ENCODE measurements at regions not wholly inside any gene's neighbourhood (a gene's known extent, or its start where the extent isn't known, plus 50 kb on each side); places are given as distances from the start of the nearest gene placed in this dataset.

DNA sequence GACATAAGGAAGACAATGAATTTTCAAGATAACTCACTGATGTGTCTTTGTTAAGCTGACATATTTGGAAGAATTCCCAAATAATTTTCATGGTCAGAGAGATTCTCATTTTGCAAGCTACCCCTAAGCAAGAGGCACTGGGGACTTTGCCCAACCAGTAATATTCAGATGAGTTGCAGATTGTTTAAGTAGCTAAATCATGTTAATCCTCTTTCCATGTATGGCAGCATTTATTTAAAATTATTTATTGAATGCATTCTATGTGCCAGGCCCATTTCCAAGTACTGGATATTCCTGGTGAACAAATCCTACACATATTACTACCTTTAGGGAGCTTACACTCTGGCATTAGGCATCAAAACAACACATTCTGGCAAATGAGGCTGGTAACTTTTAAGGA, 56.5 kb upstream of the BACH1 start:
- no peaks in the 10 kb centered on the region for H3K36me3 ChIP-seq (replicated peaks; ENCODE audit: insufficient read depth, low read depth)
- H3K4me1 ChIP-seq (ENCODE audit: insufficient read depth) = no peaks in the 10 kb centered on the region
- no peak overlapping the region for H3K4me3 ChIP-seq
- no peaks in the 10 kb centered on the region for H3K9me3 ChIP-seq (ENCODE audit: low read depth)
- no peaks in the 10 kb centered on the region for H4K20me1 ChIP-seq (ENCODE audit: insufficient read depth, poor library complexity, severe bottlenecking)
- no peak for DNase-seq (ENCODE audit: low spot score)
- no peaks in the 10 kb centered on the region for H3K27me3 ChIP-seq
- TF ChIP-seq EZH2phosphoT487 (IDR thresholded peaks at IDR 0.05; ENCODE audit: low read depth, severe bottlenecking, unreplicated experiment) (no peak), EZH2 (IDR thresholded peaks at IDR 0.05; ENCODE audit: borderline replicate concordance) (no peak)
- TF ChIP-seq, protein P1, sequence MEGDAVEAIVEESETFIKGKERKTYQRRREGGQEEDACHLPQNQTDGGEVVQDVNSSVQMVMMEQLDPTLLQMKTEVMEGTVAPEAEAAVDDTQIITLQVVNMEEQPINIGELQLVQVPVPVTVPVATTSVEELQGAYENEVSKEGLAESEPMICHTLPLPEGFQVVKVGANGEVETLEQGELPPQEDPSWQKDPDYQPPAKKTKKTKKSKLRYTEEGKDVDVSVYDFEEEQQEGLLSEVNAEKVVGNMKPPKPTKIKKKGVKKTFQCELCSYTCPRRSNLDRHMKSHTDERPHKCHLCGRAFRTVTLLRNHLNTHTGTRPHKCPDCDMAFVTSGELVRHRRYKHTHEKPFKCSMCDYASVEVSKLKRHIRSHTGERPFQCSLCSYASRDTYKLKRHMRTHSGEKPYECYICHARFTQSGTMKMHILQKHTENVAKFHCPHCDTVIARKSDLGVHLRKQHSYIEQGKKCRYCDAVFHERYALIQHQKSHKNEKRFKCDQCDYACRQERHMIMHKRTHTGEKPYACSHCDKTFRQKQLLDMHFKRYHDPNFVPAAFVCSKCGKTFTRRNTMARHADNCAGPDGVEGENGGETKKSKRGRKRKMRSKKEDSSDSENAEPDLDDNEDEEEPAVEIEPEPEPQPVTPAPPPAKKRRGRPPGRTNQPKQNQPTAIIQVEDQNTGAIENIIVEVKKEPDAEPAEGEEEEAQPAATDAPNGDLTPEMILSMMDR (IDR thresholded peaks at IDR 0.05; ENCODE audit: poor library complexity) = no peak
- no peak overlapping the region for H2AFZ ChIP-seq
- no peak overlapping the region for H3K27ac ChIP-seq
- H3K4me2 ChIP-seq = no peak overlapping the region
- H3K9me2 ChIP-seq (replicated peaks; ENCODE audit: insufficient read depth) = no peaks in the 10 kb centered on the region
- H3K79me2 ChIP-seq = no peaks in the 10 kb centered on the region

DNA sequence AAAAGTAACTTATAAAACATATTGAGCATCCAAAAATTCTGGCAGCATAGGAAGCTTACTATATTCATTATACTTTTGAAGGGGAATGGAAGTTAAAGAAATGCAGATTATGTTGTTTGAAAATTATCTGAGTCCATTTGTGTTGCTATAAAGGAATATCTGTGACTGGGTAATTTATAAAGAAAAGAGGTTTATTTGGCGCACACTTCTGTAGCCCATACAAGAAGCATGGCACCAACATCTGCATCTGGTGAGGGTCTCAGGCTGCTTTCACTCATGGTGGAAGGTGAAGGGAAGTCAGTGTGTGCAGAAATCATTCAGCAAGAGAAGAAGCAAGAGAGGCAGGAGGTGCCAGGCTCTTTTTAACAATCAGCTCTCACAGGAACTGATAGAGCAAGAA, 55.5 kb upstream of the BACH1 start:
- Histone ChIP-seq H4K20me1 (ENCODE audit: insufficient read depth, poor library complexity, severe bottlenecking) (no peaks in the 10 kb centered on the region), H3K27me3 (no peaks in the 10 kb centered on the region), H3K9me3 (ENCODE audit: low read depth) (no peaks in the 10 kb centered on the region), H2AFZ (no peak overlapping the region), H3K4me1 (ENCODE audit: insufficient read depth) (no peaks in the 10 kb centered on the region), H3K27ac (no peak overlapping the region), H3K4me2 (no peak overlapping the region), H3K79me2 (no peaks in the 10 kb centered on the region), H3K36me3 (replicated peaks; ENCODE audit: insufficient read depth, low read depth) (no peaks in the 10 kb centered on the region), H3K4me3 (no peak overlapping the region), H3K9me2 (replicated peaks; ENCODE audit: insufficient read depth) (no peaks in the 10 kb centered on the region)
- TF ChIP-seq EZH2 (IDR thresholded peaks at IDR 0.05; ENCODE audit: borderline replicate concordance) (no peak), EZH2phosphoT487 (IDR thresholded peaks at IDR 0.05; ENCODE audit: low read depth, severe bottlenecking, unreplicated experiment) (no peak)
- TF ChIP-seq, protein P1 (IDR thresholded peaks at IDR 0.05; ENCODE audit: poor library complexity) = no peak
- WGBS (ENCODE audit: low lambda C conversion rate, missing lambda C conversion rate) = 97% methylated on average over 1 of the region's 1 CpG
- no peak for DNase-seq (ENCODE audit: low spot score)

DNA sequence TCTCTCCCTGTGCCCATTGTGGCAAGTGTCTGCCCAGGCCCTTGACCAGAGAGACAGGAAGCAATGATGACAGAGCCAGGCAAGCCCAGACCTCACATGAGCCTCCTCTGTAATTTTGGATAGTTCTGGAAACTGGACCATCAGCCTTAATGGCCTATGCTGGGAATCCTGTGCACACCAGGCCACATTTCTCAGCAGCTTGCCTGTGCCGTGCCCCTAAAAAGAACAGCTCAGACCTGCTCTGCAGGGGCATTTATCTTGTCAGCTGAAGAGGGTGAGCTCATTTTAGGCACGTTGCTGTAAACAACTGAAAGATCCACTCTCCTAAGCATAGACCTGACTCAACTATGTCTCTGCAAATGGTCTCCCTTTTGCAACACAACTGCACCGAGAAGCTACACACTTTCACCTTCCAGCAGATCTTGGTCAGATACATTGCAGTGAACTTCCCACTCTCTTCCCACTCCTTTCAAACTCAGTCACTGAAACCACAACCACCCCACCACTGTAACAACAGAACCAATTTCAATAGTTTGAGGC, 53.5 kb upstream of the BACH1 start:
- peak overlapping the region; percentile 3 for H2AFZ ChIP-seq
- no peaks in the 10 kb centered on the region for H4K20me1 ChIP-seq (ENCODE audit: insufficient read depth, poor library complexity, severe bottlenecking)
- H3K9me2 ChIP-seq (replicated peaks; ENCODE audit: insufficient read depth) = no peaks in the 10 kb centered on the region
- H3K27ac ChIP-seq = peak overlapping the region; percentile 9
- DNase-seq (ENCODE audit: low spot score) = no peak
- H3K27me3 ChIP-seq = no peaks in the 10 kb centered on the region
- TF ChIP-seq, protein P1 (IDR thresholded peaks at IDR 0.05; ENCODE audit: poor library complexity) = no peak
- no peak for TF ChIP-seq EZH2phosphoT487 (IDR thresholded peaks at IDR 0.05; ENCODE audit: low read depth, severe bottlenecking, unreplicated experiment)
- TF ChIP-seq EZH2 (IDR thresholded peaks at IDR 0.05; ENCODE audit: borderline replicate concordance) = no peak
- no peaks in the 10 kb centered on the region for H3K36me3 ChIP-seq (replicated peaks; ENCODE audit: insufficient read depth, low read depth)
- H3K4me2 ChIP-seq = no peak overlapping the region
- WGBS (ENCODE audit: low lambda C conversion rate, missing lambda C conversion rate) = 44% methylated on average over 3 of the region's 3 CpGs
- H3K4me1 ChIP-seq (ENCODE audit: insufficient read depth) = no peaks in the 10 kb centered on the region
- no peaks in the 10 kb centered on the region for H3K79me2 ChIP-seq
- H3K4me3 ChIP-seq = no peak overlapping the region
- H3K9me3 ChIP-seq (ENCODE audit: low read depth) = no peaks in the 10 kb centered on the region

DNA sequence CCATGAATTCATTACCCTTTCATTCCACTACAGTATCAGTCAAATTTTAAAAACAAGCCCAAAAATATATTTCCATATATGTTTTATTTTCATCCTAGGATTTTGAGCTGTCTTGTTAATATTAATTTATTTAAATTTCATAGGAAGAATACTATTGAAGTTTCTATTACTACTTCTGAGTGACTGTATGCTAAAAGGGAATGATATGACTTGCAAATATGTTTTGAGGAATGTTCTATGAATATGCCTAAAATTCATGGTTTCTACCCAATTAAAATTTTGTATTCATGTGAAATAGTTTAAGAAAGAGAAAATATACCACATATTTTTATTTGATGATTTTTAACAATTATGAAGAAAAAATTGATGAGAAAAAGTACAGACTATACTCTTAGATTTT, 52.9 kb upstream of the BACH1 start:
- Histone ChIP-seq H3K79me2 (no peaks in the 10 kb centered on the region), H3K4me1 (ENCODE audit: insufficient read depth) (no peaks in the 10 kb centered on the region), H3K36me3 (replicated peaks; ENCODE audit: insufficient read depth, low read depth) (no peaks in the 10 kb centered on the region), H2AFZ (no peak overlapping the region), H3K9me3 (ENCODE audit: low read depth) (no peaks in the 10 kb centered on the region), H3K4me3 (no peak overlapping the region), H3K9me2 (replicated peaks; ENCODE audit: insufficient read depth) (no peaks in the 10 kb centered on the region), H3K27ac (peak overlapping the region; percentile 9), H3K27me3 (no peaks in the 10 kb centered on the region), H4K20me1 (ENCODE audit: insufficient read depth, poor library complexity, severe bottlenecking) (no peaks in the 10 kb centered on the region), H3K4me2 (no peak overlapping the region)
- TF ChIP-seq EZH2phosphoT487 (IDR thresholded peaks at IDR 0.05; ENCODE audit: low read depth, severe bottlenecking, unreplicated experiment) (no peak), EZH2 (IDR thresholded peaks at IDR 0.05; ENCODE audit: borderline replicate concordance) (no peak)
- TF ChIP-seq, protein P1 (IDR thresholded peaks at IDR 0.05; ENCODE audit: poor library complexity) = no peak
- no peak for DNase-seq (ENCODE audit: low spot score)
